NCI-H774 (cell line): ENCODE measurements at regions not wholly inside any gene's neighbourhood (a gene's known extent, or its start where the extent isn't known, plus 50 kb on each side); places are given as distances from the start of the nearest gene placed in this dataset.
"Not testable (repeated sequence)": the region's sequence is repeated elsewhere in the genome, so short reads cannot be mapped to it uniquely, and the experiment has no call there.

Source experiments
- DNase-seq: peaks from one replicate; lab custom pipeline; 2025; lab: John Stamatoyannopoulos, UW

DNA sequence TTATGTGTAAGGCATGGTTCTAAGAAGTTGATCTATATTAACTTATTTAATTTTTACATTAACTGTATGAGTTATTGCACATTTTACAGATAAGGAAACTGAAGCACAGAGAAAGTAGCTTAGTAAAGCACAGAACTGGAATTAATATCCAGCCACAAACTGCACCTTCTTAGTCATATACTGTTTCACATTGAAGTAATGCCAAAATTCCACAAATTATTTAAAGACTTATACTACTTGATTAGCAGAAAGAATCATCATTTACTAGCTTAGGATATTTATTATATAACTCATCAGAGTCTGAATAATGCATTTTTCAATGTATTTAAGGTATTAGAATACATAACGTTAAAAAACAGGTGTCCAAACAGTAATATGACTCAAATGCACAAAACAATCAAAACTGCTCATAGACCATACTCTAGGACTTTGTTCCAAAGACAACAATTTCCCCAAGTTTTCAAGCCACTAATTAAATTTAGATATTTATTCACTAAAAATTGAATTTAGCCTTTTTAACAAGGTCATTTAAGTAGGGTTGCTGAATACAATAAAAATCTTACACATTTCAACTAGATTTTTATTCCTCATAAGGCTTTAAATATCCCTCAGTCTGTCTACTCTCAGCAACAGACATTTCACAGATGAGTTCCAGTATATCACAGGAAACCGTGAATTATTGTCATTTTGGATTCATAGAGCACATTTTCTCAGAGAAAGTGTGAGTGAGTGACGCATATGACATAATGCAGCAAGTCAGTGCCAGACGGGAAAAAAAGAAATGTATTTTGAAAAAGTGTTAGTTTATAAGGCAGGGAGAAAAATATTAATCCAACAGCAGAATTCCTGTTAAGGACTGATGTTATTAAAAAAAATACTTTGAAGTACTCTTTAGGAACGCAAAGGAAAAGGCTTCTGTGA is 782.5 kb downstream of the TMTC2 start:
- DNase-seq = no peak

DNA sequence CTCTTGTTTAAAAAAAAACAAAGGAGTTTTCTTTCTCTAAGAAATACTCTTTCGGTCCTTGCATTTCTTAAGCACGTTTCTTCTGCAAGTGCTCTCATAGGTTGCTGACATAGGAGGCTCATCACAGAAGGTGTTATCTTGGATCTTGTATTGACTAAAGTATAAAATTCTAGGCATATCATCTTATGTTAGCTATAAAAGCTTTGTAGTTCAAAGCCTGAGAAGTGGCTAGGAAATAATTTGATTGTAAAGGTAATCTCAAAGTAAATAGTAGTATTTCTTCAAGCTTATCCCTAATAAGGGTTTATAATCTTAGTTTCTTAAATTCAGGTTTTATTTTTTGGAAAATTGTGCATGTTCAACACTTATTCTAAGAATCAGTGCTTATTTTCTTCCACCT is 778.9 kb downstream of the TMTC2 start:
- DNase-seq = no peak

DNA sequence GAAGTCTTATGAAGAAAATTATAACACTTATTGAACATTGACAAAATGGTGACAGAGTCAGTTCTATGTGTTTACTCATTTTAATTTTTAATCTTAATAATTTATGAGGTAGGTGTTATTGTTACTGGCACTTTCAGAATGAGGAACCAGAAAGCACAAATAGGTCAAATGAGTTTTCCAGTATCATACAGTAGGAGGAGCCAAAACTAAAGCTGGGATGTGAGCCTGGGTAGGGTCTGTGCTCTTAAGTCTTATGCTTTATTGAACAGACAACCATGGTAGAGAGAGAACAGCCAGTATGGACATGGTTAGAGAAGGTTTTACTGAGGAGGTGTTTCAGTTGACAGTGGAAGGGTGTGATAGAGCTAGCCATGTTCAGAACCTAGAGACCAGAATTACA is 775.7 kb downstream of the TMTC2 start:
- DNase-seq = no peak

DNA sequence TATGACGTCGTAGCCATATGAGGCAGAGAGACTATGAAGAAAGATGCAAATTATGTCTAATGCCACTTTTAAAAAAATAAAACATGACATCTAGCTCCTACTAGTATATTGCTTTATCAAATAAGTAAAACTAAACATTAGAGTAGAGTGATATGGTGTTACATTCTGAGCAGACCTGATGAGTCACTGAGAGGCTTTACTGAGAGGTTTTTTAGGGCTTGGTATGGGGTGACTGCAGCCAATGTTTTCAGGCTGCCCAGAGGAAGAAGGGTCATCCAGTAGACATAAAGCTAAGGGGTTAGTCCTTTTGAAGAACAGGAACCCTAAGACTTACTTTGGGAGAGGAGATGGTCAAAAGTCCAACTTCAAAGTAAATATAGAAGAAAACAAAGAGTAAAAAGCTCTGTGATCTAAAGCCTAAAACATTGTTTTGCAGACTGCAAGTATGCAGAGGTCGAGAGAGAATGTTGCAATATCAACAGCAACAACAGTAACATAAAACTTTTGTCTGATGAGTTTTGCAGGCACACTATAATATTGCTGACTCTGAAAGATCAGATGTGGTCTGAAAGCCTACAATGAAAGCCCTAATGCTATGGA is 774.7 kb downstream of the TMTC2 start:
- DNase-seq = no peak

DNA sequence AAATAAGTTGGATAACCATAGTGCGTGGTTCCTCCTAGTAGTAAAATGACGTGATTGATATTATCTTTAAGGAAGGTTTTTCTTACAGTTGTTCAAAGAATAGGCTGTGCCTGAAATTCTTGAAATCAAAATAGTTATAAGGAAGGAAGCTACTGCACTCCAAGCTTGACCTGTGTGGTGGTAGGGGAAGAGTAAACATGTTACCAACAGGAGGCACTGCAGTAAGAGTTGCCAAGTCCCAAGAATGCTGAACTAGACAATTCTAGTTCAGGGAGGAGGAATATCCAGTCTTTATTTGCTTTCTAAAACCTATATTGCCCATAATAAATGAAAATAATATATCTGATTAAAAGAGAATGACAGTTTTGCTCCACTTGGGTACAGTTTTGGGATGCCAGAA is 764.5 kb downstream of the TMTC2 start:
- no peak for DNase-seq

DNA sequence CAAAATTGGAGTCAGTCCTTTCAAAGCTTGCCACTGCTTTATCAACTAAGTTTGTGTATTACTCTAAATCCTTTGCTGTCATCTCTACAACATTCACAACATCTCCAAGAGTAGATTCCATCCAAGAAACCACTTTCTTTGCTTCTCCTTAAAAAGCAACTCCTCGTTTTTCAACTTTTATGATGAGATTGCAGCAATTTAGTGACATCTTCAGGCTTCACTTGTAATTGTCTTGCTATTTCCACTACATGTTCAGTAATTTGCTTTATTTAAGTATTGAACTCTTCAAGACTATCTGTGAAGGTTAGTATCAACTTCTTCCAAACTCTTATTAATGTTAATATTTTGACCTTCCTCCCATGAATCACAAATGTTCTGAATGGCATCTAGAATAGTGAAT is 747.9 kb downstream of the TMTC2 start:
- DNase-seq = no peak

GRCh38 chr12:83432176-83432719 is 745.5 kb downstream of the TMTC2 start:
- no peak for DNase-seq

- DNase-seq = not testable (repeated sequence)
Measured at GRCh38 chr12:83427586-83428136, 741.0 kb downstream of the TMTC2 start.

DNA sequence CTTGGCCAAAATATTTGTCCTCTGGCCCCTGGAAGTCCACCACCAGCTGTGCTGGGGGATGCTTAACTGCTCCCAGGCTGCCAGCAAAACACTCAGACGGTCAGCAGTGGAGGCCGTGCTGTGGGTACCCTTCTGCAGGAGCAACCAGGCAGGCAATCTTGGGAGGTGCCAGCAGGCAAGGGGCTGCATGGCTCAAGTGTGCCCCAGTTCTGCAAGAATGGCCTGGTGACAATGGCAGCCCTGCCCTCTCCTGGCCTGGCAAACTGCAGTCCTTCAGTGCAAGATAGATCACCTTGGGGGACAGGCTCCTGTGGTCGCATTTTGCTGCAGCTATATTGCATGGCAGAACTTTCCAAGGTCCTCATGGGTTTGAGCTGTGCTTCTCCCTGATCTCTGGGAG is 728.3 kb downstream of the TMTC2 start:
- DNase-seq = no peak

GRCh38 chr12:83408851-83409250 is 722.1 kb downstream of the TMTC2 start:
- no peak for DNase-seq

GRCh38 chr12:83408146-83408545 is 721.4 kb downstream of the TMTC2 start:
- no peak for DNase-seq

DNA sequence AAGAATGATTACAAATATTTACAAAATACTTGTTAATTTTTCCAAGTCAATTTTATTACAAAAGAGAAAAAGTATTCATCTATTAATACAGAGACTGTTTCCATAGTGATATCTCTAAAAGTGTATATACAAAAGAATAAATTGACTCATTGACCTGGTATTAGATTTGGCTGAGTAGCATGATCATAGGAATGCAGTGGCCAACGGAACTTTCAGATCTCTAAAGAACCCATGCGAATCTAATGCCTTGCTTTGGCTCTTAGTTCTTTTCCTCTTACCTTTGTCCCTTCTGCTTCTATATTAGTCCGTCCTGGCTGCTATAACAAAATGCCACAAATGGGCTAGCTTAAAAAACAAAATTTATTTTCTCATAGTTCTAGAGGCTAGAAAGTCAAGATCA is 717.8 kb downstream of the TMTC2 start:
- DNase-seq = no peak

- no peak for DNase-seq
Measured at GRCh38 chr12:83390186-83390585, 703.5 kb downstream of the TMTC2 start.

DNA sequence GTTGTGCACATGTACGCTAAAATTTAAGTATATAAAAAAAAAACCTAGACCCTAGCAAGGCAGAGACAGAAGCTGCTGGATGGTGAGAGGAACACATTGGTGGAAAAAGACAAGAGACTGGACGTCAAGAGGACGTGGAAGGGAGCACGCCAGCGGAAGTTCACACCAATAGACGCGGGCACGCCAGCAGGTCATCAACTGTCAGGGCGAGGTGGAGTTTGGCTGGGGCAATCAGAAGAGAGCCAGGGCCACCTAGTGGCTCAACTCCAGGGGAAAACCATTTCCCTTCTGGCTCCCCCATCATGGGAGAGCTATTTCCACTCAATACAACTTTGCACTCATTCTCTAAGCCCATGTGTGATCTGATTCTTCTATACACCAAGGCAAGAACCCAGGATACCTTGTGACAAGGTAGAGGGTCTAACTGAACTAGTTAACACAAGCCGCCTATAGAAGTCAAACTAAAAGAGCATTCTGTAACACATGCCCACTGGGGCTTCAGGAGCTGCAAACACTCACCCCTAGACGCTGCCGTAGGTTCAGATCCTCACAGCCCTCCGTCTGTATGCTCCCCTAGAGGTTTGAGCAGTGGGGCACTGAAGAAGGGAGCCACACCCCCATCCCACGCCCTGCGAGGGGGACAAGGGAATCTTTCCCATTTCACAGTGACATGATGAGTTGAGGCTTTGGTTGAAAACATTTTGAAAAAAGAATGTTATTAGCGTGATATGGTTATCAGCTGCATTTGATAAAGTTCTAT is 702.7 kb downstream of the TMTC2 start:
- no peak for DNase-seq

GRCh38 chr12:83388551-83388950 is 701.8 kb downstream of the TMTC2 start:
- no peak for DNase-seq

DNA sequence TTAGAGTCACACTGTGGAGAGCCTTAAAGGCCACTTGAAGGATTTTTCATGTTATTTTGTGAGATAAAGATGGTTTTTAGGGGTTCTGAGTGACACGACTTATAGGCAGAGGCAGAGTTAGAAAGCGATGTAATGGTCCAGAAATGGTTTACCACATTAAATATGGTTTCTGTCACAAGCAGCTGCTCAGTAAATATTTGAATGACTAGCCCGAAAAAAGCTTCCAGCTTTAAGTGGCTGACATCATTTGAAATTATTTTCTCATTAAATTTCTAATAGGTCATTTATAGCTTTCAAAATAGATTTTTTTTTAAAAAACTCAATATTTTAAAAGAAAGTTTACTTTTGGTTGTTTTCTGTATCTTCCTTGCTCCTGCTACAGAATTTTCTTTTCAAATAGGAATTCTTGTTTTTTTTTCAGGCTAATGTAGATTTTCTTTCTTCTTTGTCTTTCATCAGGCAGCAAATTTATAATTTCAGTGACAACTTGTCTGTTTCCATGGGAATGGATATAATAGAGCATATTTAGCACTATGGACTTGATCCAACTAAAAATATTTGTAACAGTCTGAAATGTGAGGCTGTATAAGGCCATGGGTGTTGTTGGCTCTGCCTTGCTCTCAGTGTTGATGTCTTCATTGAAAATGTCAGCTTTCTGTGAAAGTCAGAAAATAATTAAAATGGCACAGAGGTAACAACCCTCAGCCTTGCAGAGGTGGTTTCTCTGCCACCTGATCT is 700.0 kb downstream of the TMTC2 start:
- no peak for DNase-seq

DNA sequence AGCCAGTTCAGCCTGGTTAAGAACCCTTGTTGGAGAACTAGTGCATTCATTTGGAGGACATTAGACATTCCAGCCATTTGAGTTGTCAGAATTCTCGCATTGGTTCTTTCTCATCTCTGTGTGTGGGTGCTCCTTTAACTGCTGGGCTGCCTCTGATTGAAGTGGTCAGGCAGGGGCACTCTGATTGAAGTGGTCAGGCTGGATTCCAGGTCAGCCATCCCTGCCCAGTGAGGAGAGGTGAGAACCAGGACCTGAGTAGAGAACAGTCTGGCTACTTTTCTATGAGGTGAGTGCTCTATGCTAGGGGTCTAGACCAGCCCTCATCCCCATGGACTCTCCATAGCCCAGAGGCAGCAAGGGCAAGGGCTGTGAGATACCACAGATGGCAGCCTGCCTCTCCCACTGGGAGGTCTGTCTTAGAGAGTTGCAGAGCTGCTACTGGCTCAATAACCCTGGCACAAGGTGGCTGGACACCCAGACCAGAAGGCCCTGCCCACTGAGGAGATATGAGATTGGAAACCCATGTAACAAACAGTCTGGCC is 691.6 kb downstream of the TMTC2 start:
- DNase-seq = no peak

- DNase-seq = no peak
Measured at GRCh38 chr12:83365317-83365716, 678.6 kb downstream of the TMTC2 start.

GRCh38 chr12:83361475-83361874 is 674.8 kb downstream of the TMTC2 start:
- no peak for DNase-seq

DNA sequence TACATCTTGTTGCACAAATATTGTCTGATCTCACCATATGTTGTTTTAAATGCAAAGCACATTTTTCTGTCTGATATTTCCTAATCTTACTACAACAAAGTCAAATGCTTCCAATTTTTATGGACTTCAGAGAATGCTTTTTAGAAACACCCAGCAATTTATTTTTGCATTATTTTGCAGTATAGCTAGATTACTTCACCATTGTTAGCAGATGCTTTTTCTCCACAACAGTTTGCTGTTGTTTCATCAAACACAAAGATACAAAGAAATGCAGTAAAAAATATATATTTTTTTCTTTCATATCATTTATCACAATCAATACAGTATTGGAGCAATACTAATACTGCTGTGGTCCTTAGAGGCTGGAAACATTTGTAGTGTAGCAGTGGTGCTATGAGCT is 674.4 kb downstream of the TMTC2 start:
- DNase-seq = no peak

DNA sequence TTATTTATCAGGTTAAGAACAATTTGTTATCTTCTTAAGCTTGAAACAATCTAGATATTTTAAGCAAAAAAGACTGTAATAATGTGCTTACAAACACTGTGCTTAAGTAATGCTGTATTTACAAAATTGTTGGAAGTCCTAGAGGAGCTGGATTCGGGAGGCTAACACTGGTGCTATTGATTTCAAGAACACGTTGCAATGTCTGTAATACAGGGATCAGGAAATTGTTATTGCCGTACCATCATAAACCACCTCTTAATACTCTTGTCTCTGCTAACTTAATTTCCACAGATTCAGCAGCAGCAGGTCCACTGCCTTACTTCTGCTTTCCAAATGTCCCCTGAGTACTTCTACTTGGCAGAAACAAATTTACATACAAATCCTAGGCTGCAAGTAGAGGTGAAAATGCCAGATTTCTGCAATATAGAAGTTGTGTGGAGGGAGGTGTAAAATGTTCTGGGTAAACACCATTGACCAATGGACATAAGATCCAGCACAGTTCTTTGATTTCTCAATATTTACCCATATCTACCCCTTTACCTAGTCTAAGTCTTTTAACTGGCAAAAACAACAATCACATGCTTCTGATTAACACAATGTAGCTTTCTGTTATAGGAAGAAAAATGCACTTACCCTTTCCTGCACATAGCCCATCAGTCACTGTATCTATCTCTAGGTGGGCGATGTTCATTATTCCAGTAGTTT is 663.4 kb downstream of the TMTC2 start:
- DNase-seq = no peak
